Renal cortical epithelial cell (primary cell): ENCODE measurements at regions not wholly inside any gene's neighbourhood (a gene's known extent, or its start where the extent isn't known, plus 50 kb on each side); places are given as distances from the start of the nearest gene placed in this dataset.

Experiments used
- DNase-seq: peaks from one replicate; pipeline ENCODE4 v3.0.0-alpha.2; 2011; ENCODE audit warnings: low read depth

- DNase-seq = no peak
Measured at GRCh38 chr9:120212853-120213200, 367.1 kb downstream of the CDK5RAP2 start.

- no peak for DNase-seq
Measured at GRCh38 chr9:120212153-120212852, 367.7 kb downstream of the CDK5RAP2 start.

GRCh38 chr9:120210274-120210673 lies 369.7 kb downstream of the CDK5RAP2 start:
- DNase-seq = no peak

DNA sequence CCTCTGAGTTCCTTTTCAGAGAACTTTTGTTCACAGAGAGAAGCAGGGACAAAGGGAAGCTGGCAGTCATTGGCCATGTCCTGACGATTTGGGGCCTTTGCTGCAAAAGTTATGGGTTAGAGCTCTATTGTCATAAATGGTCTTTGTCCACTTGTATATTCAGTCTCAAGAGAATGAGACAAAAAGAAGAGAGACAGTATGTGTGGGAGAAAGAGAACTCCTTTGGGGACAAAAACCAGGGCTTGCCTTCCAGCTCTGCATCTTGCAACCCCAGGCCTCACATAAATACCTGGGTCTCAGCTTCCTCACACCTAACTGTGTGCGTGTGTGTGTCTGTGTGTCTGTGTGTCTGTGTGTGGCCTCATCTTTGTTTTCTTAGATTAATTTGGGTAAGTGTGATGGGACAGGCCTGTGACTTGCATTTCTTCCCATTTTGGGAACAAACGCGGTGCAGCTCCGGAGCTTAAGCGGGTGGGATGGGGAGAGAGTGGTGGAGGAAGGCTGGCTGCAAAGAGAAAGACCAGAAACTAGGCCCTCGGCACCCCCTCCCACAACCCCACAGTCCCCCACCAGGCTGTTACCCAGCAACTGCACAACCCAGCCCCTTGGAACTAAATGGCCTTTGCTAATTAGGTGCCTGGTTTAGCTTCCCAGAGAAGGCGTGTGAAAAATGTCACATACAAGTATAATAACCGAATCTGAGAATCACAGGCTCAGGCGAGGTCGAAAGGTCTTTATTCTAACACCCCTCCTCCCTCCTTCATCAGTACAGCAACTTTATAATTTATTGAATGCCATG lies 376.9 kb downstream of the CDK5RAP2 start:
- DNase-seq = no peak

DNA sequence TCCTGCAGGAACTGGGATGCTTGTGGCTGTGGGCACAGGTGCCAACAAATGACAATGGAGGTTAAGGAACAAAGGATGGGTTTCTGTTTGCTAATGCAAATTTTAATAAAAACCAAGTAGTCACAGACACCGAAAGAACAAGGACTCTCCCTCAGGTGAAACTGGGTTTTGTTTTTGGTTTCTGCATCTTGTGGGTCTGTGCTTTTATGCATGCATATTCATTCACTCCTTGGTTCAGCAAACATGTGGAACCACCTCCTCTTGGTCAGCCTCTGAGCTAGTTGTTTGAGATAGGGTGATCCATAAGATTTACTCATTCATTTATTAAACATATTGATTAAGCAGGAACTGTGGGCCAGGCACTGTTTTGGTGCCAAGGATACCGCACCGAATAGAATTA lies 381.9 kb downstream of the CDK5RAP2 start:
- no peak for DNase-seq

DNA sequence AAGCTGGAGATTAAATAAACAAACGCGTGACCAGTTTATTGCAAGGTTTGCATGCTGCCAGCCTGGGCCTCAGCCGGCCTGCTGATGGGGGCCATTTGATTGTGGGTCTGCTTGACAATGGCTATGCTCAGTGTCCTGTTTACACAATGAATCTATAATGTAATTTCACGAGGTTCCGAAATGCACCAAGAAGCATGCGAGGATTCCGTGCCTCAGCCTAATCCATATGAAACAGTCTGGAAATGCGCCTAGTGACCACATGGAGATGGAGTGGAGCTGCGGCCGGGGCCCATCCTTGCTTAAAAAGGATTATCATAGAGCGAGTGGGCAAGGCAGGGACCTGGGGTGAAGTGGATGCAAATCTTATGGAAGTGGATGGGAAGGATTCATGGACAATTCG lies 382.4 kb downstream of the CDK5RAP2 start:
- no peak for DNase-seq

- no peak for DNase-seq
Measured at GRCh38 chr9:120191141-120191540, 388.8 kb downstream of the CDK5RAP2 start.

DNA sequence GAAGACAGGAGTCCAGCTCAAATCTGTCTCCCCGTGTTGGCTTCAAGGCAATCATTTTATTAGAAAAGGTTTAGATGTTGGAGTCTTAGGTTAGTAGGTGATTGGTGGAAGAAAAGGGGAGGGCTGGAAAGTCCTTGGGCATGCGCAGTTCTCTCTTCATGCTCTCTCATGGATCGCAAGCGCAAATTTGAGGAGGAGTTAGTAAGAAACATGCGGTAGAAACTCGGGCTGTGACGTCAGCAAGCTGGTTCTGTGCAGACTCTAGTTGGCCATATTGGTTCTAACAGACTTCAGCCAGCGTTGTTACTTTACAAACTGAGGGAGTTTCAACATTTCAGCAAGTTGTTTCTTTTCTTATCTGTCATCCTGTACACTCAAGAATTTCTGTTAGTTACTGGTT lies 392.2 kb downstream of the CDK5RAP2 start:
- no peak for DNase-seq

- DNase-seq = no peak
Measured at GRCh38 chr9:120186276-120186675, 393.7 kb downstream of the CDK5RAP2 start.

DNA sequence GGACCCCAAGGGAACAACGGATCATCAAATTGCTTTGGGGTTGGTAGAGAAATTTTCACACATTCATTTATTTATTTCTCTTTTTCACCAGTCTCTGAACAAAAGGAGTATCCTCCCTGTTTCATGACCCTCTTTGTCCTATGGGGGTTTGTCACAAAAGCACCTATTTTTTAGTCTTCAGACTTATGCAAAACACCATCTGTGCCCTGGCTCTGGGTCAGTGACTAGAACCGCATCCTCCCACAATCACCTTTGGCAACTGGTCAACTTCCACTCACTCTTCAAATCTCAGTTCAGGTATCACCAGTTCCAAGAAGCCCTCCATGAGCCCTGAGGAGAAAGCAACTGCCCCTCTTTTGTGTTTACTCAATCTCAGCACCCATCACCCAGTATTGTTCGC lies 395.7 kb downstream of the CDK5RAP2 start:
- no peak for DNase-seq

DNA sequence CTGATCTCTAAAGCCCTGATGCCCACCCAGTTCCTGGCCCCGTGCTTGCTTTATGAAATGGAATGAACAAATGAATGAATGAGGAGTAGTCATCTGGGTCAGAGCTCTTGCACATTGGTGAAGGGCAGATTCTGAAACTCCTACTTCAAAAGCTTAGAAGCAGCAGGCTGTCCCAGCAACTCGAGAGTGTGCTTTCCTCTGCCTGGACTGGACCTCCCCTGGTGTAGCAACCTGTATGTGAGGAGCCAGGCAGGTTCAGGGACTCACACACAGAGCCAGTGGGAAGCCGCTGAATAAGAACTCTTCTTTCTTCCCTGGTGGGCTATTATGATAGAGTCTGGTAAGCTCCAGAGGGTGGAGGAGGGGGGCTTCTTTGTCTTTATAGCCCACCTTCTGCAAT lies 396.4 kb downstream of the CDK5RAP2 start:
- no peak for DNase-seq

- no peak for DNase-seq
Measured at GRCh38 chr9:120182011-120182410, 398.0 kb downstream of the CDK5RAP2 start.

DNA sequence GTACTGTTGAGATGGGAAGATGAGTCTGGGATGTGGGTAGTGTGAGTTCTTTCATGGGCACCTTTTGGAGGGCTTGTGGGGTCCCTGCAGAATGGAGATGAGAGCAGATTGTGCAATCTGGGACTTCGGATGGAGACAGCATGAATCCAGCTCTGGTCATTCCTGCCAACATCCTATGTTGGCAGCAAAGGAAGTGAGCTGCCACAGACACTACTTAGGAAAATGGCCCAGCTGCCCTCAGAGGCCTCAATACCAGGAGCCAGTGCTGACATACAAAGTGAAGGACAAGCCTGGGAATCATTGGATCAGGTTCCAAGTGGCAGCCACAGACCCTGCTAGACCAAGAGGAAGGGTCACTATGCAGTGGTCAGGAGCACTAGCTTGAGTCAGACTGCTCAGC lies 402.8 kb downstream of the CDK5RAP2 start:
- no peak for DNase-seq

- no peak for DNase-seq
Measured at GRCh38 chr9:120175031-120175430, 404.9 kb downstream of the CDK5RAP2 start.

DNA sequence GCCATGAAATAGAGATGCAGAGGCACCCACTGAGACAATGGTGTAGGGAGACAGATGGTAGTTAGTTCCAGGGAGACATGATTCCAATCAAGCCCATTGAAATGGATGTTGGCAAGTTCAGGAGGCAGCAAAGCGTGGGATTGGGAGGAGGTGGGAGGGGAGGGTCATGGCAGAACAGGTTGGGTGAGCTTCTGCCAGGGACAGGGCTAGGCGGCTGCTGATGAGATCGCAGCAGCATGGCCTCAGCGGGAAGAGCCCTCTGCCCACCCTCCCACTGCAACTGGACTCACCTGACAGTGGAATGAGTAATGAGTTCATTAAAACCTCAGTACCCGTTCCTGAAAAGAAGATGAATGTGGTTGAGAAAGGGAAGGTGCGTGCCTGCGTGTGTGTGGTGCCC lies 418.2 kb downstream of the CDK5RAP2 start:
- DNase-seq = no peak

DNA sequence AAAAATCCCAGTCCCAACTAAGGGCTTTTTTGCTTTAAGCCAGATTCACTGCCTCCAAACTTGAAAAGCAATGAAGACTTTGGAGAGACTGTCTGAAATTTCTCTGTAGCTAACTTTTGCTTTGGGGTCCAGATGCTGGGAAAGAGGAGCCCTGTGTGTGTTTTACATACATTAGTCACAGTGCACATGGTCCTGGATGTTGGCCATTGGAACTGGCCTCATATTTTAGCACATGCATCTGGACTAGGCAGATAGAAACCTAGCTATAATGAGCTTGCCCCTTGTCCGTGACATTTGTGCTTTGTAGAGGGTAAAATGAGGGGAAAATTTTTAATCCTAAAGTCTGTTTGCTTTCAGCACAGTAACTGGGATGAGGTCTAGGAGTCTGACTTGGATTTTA lies 421.7 kb downstream of the CDK5RAP2 start:
- no peak for DNase-seq

DNA sequence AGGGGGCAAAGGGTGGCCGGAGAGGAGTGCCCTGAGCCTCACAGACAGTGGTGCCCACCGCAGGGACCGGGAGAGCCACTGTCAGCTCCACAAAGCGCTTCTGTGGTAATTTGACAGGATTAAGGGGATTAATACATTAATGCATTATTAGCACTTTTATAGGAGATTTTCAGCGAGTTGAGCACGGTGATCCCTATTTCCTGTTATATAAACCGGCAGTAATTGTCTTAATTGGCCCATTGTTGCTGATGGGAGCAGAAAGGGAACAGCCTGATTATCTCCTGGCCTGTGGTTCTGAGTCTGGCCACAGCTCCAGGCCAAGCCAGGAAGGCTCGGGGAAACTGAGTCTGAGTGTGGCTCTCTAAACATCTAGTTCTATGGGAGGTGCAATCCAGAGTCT lies 423.6 kb downstream of the CDK5RAP2 start:
- DNase-seq = no peak

GRCh38 chr9:120153258-120153657 lies 426.7 kb downstream of the CDK5RAP2 start:
- DNase-seq = no peak

DNA sequence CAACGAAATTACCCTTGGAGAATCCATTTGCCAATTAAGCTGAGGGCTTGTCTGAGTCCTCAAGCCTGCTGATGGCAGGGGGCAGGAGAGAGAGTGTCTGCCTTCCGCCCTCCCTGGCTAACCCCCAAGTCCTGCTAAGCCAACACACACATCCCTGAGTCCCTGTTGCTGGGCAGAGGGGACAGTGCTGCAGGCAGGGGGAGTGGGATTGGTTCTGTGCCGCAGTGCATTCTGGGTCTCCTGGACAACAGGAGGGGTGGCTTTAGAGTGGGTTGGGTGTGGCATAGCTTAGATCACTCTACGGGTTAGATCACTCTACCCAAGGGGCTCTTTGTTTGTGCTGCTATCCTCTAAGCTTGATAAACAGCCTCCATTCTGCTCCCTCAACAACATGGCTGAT lies 427.7 kb downstream of the CDK5RAP2 start:
- DNase-seq = no peak

- DNase-seq = no peak
Measured at GRCh38 chr9:120151806-120152205, 428.2 kb downstream of the CDK5RAP2 start.

GRCh38 chr9:120151149-120151548 lies 428.8 kb downstream of the CDK5RAP2 start:
- DNase-seq = no peak

- DNase-seq = no peak
Measured at GRCh38 chr9:120138955-120139354, 441.0 kb downstream of the CDK5RAP2 start.

DNA sequence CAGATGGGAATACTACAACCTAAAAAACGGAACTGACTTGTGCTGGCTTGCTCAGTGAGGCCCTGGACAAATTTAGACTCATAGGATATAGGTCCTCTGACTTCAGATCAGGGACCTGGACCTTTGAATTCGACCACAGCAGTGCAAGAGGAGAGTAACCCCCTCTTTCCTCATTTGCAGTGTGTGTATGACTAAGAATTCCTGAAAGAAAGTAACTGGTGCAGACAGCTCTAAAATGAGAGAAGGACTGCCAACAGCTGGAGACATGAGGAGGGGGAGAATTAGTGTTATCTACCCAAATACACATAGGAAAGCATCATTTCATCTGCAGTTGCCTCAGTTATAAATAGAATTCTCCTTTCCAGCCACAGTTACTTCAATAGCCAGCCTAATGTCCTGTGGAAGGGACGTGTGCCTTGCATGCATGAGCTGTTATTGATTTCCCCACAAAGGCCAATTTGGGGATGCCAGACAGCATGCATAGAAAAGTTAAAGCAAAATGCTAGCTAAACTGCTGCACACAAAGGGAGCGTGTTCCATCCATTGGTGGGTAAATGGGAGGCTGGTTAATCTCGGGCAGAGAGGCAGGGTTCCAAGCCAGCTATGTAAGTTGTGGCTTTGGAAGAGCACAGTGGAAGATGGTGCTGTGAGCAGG lies 442.7 kb downstream of the CDK5RAP2 start:
- no peak for DNase-seq
